ENCODE measurements at regions not wholly inside any gene's neighbourhood (a gene's known extent, or its start where the extent isn't known, plus 50 kb on each side); places are given as distances from the start of the nearest gene placed in this dataset.

DNA sequence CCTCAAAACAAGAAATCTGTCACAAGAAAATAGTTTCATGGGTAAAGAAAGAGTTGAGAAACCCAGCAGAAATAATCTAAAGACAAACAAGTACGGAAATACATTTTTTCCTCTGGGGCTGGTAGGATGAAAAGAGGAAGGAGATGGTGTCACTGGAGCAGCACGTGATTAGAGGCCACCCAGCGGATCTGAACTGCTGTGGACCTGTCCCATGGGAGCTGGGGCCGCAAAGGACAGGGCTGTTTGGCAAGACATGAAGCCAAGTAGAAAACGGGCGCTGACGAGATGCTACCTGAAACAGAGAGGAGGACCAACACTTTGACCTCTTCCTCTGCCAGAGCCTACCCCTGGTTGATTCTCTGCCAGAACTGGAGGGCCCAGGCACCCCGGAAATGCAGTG lies 295.4 kb upstream of the ATP5MC3 start:
- TF ChIP-seq POLR2A (IDR thresholded peaks at IDR 0.05), result no peak
- TF ChIP-seq, protein P1, sequence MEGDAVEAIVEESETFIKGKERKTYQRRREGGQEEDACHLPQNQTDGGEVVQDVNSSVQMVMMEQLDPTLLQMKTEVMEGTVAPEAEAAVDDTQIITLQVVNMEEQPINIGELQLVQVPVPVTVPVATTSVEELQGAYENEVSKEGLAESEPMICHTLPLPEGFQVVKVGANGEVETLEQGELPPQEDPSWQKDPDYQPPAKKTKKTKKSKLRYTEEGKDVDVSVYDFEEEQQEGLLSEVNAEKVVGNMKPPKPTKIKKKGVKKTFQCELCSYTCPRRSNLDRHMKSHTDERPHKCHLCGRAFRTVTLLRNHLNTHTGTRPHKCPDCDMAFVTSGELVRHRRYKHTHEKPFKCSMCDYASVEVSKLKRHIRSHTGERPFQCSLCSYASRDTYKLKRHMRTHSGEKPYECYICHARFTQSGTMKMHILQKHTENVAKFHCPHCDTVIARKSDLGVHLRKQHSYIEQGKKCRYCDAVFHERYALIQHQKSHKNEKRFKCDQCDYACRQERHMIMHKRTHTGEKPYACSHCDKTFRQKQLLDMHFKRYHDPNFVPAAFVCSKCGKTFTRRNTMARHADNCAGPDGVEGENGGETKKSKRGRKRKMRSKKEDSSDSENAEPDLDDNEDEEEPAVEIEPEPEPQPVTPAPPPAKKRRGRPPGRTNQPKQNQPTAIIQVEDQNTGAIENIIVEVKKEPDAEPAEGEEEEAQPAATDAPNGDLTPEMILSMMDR (IDR thresholded peaks at IDR 0.05), result no peak
